HG02642 (cell line): ENCODE measurements at regions not wholly inside any gene's neighbourhood (a gene's known extent, or its start where the extent isn't known, plus 50 kb on each side); places are given as distances from the start of the nearest gene placed in this dataset.

ENCODE experiments used
- ATAC-seq: cut with Tn5 transposase; IDR thresholded peaks from one replicate; pipeline ENCODE4 v1.9.1; 2021; ENCODE audit warnings: mild to moderate bottlenecking; ENCODE audit not compliant: unreplicated experiment, poor library complexity

GRCh38 chr1:208808301-208808700, 564.1 kb upstream of the PLXNA2 start:
- no peak for ATAC-seq

DNA sequence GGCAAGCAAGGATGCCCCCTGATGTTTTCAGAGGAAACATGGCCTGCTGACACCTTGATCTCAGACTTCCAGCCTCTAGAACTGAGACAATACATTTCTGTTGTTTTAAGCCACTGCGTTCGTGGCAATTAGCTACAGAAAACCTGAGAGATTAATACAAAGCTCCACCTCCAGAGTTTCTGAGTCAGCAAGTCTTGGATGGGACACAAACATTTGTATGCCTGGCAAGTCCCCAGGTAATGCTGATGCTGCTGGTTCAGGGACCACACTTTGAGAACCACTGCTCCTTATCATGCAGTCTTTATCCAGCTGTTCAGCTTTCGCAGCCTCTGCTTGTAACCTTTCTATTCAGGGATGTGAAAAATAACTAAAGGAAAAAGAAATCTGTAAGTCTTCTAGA, 565.7 kb upstream of the PLXNA2 start:
- ATAC-seq: no peak

DNA sequence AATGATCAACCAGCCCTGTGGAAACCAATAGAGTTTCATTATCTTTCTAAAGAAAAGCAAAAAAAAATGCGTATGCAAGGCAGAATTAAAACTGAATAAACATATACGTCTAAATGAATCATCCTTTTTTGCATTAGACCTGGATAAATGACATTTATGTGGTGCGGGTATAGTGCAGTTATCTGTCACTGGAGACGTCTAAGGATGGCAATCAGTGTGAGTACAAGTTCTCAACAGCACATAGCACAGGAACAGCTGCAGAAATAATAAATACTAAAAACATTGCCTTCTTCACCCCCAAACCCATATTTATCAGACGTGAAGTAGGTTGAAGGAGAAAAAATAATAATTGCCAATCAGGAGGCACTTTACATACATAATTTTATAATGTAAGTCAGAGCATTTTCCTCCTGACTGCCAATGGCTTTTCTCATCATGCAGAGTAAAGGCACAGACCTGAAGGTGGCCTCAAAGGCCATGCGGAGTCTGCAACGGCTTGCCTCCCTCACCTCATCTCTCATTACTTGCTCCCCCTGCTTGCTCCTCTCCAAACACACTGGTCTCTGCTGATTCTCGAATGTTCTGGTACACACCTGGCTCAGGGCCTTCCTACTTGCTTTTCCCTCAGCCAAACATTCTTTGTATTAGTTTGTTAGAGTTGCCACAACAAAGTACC, 574.7 kb upstream of the PLXNA2 start:
- no peak for ATAC-seq

GRCh38 chr1:208820580-208821212, 576.5 kb upstream of the PLXNA2 start:
- ATAC-seq: no peak

GRCh38 chr1:208821939-208822338, 577.8 kb upstream of the PLXNA2 start:
- no peak for ATAC-seq

DNA sequence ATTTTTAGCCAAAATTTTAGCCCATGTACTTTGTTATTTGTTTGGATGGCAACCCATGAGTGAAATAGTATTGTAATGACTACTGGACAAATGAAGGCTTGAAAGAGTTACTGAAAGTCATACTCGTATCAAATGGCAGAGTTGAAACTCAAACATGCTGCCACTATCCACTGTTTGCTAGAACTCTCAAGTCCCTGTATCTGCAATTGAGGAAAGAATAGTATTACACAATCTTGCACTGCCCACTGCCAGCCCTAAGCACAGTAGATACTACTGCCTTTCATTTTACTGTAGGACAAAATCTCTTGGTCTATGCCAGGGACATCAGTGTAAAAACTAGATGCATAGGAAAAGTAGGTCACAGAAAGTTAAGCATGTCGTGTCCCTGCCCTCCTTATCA, 581.1 kb upstream of the PLXNA2 start:
- no peak for ATAC-seq

DNA sequence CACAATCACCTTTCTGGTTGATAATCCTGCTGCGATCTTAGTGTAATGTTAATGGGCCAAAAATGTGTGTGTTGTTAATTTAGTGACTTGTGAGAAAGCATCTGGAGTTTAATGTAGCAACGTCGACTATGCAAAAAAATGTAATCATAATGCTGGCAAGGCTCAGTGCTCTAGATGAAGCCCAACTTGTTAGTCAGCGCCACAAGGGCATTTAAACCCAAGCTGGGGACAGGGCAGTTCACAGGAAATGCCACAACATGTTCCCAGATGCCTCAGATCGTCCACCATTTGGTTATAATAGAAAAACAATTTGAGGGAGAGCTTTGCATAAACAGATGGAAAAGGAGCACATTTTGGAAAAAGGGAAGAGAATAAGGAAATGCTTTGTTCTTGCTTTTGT, 585.4 kb upstream of the PLXNA2 start:
- no peak for ATAC-seq

- ATAC-seq: no peak
Measured at GRCh38 chr1:208834381-208835096, 590.4 kb upstream of the PLXNA2 start.

DNA sequence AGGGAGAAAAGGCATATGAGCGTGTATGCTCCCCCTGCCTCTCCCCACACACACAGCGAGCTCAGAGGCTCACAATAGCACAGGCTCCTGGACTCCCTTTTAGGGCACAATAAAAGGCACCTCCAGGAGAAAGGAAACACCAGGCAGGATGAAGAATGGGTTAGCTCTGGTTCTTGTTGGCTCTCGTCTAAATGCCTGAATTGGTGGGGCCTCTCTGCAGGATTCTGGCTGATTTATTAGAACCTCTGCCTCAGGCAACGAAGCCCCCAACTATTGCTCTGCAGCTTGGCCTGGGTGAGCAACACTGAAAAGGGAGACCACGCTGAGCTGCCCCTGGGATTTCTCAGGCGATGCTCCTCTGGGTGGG, 590.9 kb upstream of the PLXNA2 start:
- no peak for ATAC-seq

DNA sequence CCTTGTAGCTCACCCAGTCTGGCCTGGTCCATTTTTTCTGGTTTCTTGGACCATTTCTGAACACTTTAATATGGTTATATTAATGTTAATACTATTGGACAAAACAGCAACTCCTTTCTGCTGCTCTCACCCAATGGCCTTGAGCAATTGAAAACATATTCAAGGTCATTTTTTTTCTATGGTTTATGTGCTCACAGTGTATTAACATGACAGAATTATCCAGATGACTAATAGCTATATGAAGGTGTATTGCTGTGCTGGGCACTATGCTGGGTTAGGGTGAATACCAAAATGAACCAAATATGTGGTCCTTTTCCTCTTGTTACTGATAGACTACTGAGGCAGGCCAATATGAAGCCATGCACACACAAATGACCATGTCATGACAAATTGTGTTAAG, 591.6 kb upstream of the PLXNA2 start:
- ATAC-seq: no peak

DNA sequence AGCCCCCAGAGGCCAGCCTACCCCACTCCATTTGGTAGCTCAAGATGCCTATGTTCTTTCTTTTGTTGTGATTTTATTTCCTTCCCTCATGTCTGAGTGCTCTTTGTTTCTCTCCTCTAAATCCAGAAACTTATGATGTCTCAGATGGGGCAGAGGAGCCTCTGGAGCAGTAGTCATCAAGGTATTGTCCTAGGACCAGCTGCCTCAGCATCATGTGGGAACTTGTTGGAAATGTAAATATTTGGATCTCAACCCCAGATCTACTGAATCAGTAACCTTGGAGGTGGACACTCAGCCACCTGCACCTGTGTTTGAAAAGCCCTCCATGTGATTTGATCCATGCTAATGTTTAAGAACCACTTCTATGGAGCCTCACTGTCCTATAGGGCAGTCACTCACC, 593.1 kb upstream of the PLXNA2 start:
- ATAC-seq: no peak

DNA sequence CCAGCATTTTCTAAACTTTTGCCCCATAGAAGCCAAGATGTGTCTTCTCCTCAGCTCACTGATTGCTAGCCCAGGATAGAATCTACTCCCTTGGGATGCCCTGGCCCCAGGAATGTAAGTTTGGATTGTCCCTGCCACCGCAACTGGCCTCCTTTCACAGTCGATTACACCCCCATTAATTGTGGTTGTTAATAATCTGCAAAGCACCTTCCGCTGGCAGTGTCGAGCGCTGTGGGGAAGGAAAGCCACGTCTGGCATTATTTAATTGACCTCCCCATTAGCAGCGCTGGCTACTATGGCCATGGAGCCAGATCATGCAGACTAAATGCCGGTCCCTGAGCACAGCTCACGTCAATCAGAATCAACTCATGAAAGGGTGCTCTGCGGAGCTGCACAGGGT, 597.3 kb upstream of the PLXNA2 start:
- no peak for ATAC-seq

DNA sequence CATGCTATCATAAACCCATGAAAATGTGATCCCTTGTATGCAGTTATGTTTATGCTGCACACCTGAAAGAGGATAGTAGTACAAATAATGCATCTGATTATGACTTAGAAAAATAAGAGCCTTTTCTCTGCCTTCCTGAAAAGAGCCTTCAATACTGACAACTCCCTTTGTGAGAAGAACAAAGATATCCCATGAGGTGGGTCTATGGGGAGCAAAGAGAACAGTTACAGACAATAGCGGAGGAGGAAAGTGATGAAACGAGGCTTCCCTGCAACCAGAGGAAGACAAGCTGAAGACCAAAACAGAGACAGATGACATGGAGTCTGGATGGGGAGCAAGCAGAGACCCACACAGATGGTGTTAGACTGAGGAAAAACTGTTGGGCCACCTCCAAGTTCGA, 598.3 kb upstream of the PLXNA2 start:
- no peak for ATAC-seq

GRCh38 chr1:208844158-208844557, 600.0 kb upstream of the PLXNA2 start:
- no peak for ATAC-seq

DNA sequence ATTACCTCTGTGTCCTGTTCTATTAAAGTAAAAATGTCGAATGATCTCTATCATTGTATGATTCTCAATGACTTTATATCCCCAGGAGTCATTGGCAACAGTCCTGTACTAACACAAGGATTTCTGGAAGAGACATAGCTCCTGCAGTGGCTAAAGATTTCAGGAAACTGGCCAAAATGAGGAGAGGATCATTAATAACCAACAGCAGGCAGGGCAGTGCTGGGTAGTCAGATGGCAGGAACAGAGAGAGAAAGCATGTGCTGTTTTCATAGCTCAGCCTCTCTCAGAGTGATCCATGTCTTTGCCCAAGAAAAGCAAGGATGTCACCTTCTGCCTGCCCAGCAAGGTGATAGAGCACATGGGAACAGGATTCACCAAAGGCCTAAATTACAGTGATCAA, 604.7 kb upstream of the PLXNA2 start:
- ATAC-seq: no peak

DNA sequence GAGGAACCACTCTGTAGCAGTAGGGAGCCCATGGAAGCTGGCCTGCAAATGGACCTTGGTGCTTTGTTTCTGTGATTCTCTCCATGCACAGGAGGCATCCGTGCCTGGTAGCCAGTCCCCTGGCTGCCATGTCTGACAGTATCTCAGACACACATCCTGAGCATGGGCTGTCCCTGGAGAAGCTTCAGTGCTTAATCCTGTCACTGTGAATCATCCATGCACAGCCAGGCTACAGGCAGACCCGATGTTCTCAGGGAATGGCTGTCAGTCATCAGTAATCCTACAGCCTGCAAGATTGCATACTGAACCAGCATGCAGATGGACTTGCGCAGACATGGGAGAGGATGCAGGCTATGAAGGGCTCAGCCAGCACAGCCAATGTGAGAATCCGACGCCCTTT, 606.3 kb upstream of the PLXNA2 start:
- no peak for ATAC-seq

- no peak for ATAC-seq
Measured at GRCh38 chr1:208851366-208851765, 607.2 kb upstream of the PLXNA2 start.

DNA sequence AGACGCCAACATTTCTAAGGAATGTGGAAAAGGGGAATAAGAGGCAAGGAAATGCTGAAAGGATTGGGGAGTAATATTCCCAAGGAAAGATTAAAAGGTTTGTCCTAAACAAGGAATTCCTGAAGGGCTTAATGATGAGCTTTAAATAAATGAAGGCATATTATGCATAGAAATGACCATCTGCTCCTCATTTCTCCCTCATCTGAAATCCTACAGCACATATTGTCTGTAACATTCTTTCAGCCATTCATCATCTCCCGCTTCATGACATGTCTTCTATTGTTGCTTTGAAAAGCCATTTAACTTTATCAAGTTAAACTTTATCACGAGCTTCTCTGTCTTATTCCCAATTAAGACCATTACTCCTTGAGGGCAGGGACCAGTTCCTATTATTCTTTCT, 608.7 kb upstream of the PLXNA2 start:
- no peak for ATAC-seq

DNA sequence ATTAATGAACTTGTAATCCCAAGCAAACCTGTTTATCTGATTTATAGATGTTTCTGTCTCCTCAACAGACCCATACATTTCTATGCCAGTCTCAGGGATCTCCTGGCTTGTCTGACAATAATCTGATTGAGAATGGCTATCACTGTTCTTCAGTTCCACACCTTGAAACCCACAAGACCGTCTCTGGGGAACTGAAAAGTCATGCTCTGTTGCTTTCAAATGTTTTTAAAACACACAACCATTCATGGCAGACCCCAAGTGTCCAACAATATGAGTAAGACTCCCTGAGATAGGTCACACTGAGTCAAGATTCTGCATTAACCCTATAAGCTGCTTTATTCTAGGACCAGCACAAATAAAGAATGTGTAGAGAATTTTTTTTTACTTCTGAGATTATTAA, 611.2 kb upstream of the PLXNA2 start:
- no peak for ATAC-seq

DNA sequence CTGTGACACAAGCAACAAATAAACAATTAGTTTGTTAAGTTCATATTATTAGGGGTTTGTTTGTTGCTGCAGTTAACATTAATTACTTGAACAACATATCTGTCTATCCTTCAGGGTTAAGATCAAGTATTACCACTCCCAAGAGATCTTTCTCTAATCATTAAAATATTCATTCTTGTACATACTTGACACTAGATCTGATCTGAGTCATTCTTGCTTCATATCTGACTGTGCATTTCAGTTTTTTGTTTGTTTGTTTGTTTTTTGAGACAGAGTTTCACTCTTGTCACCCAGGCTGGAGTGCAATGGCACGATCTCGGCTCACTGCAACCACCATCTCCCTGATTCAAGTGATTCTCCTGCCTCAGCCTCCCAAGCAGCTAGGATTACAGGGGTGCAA, 613.3 kb upstream of the PLXNA2 start:
- ATAC-seq: no peak

GRCh38 chr1:208858738-208859137, 614.6 kb upstream of the PLXNA2 start:
- ATAC-seq: no peak
